ENCODE measurements at regions not wholly inside any gene's neighbourhood (a gene's known extent, or its start where the extent isn't known, plus 50 kb on each side); places are given as distances from the start of the nearest gene placed in this dataset.

DNA sequence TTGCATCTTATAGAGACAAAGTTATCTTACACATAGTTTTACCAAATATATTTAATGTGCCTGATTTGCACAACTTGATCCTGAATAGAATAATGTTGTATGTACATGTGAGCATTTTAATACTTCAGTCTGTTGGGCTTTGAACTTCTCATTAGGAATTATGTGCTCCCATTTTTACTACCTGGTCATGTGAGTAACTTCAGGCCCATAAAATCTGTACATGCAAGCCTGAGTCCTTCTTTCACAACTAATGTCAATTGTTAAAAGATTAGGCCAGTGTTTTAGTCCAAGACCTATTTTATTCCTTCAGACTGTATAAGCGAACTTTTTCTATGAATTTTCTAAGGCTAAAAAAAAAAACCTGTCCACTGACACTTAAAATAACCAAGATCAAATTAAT is 715.4 kb downstream of the CDH8 start:
- H3K27me3 Mint-ChIP-seq (ENCODE audit: insufficient read depth, unreplicated experiment), result peaks cover 12% of the 10 kb centered on the region
- TF ChIP-seq, protein P1, sequence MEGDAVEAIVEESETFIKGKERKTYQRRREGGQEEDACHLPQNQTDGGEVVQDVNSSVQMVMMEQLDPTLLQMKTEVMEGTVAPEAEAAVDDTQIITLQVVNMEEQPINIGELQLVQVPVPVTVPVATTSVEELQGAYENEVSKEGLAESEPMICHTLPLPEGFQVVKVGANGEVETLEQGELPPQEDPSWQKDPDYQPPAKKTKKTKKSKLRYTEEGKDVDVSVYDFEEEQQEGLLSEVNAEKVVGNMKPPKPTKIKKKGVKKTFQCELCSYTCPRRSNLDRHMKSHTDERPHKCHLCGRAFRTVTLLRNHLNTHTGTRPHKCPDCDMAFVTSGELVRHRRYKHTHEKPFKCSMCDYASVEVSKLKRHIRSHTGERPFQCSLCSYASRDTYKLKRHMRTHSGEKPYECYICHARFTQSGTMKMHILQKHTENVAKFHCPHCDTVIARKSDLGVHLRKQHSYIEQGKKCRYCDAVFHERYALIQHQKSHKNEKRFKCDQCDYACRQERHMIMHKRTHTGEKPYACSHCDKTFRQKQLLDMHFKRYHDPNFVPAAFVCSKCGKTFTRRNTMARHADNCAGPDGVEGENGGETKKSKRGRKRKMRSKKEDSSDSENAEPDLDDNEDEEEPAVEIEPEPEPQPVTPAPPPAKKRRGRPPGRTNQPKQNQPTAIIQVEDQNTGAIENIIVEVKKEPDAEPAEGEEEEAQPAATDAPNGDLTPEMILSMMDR (IDR thresholded peaks at IDR 0.05; ENCODE audit: unreplicated experiment), result no peak
- POLR2A ChIA-PET, result no interaction called here
- H3K27ac Mint-ChIP-seq (ENCODE audit: low read depth, unreplicated experiment), result no peak overlapping the region
- no peaks in the 10 kb centered on the region for H3K36me3 Mint-ChIP-seq (ENCODE audit: insufficient read depth, unreplicated experiment)
- peaks cover 5% of the 10 kb centered on the region for H3K4me1 Mint-ChIP-seq (ENCODE audit: insufficient read depth, unreplicated experiment)
- no peak for DNase-seq (ENCODE audit: unreplicated experiment)
- H3K9me3 Mint-ChIP-seq (ENCODE audit: unreplicated experiment), result no peaks in the 10 kb centered on the region
- no TSS peak for BruUV-seq (replicated peaks)
- intact Hi-C loops (cut with micrococcal nuclease), result no loop called here
- H3K4me3 Mint-ChIP-seq (ENCODE audit: unreplicated experiment), result no peak overlapping the region
- CTCF ChIA-PET, result no interaction called here

DNA sequence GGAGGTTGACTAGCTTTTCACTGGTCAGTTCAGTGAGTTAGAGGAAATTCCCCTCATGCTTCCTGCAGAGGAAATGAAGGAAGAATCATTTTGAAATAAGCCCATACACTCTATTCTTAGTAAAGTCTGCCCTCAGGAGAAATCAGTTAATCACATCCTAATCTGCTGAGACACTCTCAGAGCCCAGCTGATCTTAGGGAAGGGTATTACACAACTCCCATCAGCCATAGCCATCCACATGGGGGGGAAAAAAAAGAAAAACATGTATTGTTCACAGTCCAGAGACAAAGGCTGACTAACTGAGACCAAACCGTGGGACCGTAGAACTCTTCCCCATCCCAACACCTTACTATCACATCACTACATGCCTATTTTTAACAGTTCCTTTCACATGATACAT is 722.3 kb downstream of the CDH8 start:
- no peaks in the 10 kb centered on the region for H3K4me1 Mint-ChIP-seq (ENCODE audit: insufficient read depth, unreplicated experiment)
- intact Hi-C loops (cut with micrococcal nuclease), result no loop called here
- TF ChIP-seq, protein P1 (IDR thresholded peaks at IDR 0.05; ENCODE audit: unreplicated experiment), result no peak
- no peak for DNase-seq (ENCODE audit: unreplicated experiment)
- H3K36me3 Mint-ChIP-seq (ENCODE audit: insufficient read depth, unreplicated experiment), result no peaks in the 10 kb centered on the region
- BruUV-seq (replicated peaks), result no TSS peak
- ChIA-PET CTCF (interaction anchor here (0.7 kb wide), 1 partner anchor 771 kb away, joined by 3 read pairs; no protein-coding TSS in a partner anchor), POLR2A (no interaction called here)
- no peaks in the 10 kb centered on the region for H3K9me3 Mint-ChIP-seq (ENCODE audit: unreplicated experiment)
- peaks cover 48% of the 10 kb centered on the region for H3K27me3 Mint-ChIP-seq (ENCODE audit: insufficient read depth, unreplicated experiment)
- H3K27ac Mint-ChIP-seq (ENCODE audit: low read depth, unreplicated experiment), result no peak overlapping the region
- no peak overlapping the region for H3K4me3 Mint-ChIP-seq (ENCODE audit: unreplicated experiment)

DNA sequence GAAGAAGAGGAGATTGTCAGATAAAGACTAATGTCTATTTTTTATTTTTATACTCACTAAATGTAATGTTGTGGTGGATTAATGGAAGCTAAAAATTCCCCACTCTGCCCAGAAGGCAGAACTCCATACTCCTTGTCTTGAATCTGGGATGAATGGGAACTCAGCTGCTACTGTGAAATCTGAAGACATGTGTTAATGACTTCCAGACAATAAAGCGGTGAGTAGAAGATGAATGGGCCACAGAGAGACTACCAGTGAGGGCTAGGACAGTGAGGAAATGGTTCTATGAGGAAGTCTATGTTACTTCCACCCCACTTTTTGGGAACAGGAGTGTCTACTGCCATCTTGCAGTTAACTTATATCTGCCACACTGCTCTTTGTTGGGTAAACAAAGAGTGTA is 726.9 kb downstream of the CDH8 start:
- Mint-ChIP-seq H3K4me3 (ENCODE audit: unreplicated experiment) (no peak overlapping the region), H3K27me3 (ENCODE audit: insufficient read depth, unreplicated experiment) (peaks cover 44% of the 10 kb centered on the region), H3K4me1 (ENCODE audit: insufficient read depth, unreplicated experiment) (peaks cover 7% of the 10 kb centered on the region), H3K27ac (ENCODE audit: low read depth, unreplicated experiment) (no peak overlapping the region), H3K9me3 (ENCODE audit: unreplicated experiment) (no peaks in the 10 kb centered on the region), H3K36me3 (ENCODE audit: insufficient read depth, unreplicated experiment) (no peaks in the 10 kb centered on the region)
- TF ChIP-seq, protein P1 (IDR thresholded peaks at IDR 0.05; ENCODE audit: unreplicated experiment), result no peak
- POLR2A ChIA-PET, result no interaction called here
- no TSS peak for BruUV-seq (replicated peaks)
- intact Hi-C loops (cut with micrococcal nuclease), result no loop called here
- CTCF ChIA-PET, result no interaction called here
- DNase-seq (ENCODE audit: unreplicated experiment), result no peak

DNA sequence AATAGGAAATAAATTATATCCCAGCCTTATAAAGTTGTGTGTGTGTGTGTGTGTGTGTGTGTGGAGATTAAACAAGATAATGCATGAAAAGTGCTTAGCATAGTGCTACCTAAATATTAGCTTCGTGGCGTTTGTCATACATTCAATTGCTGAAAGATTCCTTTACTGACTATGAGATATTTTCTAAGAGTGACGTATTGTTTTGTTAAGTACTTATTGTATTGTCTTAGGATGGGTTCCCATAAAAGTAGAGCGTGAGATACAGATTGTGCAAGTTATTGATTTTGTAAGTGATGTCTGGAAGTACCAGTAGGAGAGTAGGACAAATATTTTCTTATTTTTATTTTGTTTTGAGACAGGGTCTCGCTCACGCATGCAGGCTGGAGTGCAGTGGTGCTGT is 730.0 kb downstream of the CDH8 start:
- Mint-ChIP-seq H3K27me3 (ENCODE audit: insufficient read depth, unreplicated experiment) (peaks cover 33% of the 10 kb centered on the region), H3K36me3 (ENCODE audit: insufficient read depth, unreplicated experiment) (no peaks in the 10 kb centered on the region), H3K4me1 (ENCODE audit: insufficient read depth, unreplicated experiment) (peaks cover 7% of the 10 kb centered on the region), H3K9me3 (ENCODE audit: unreplicated experiment) (no peaks in the 10 kb centered on the region), H3K27ac (ENCODE audit: low read depth, unreplicated experiment) (no peak overlapping the region), H3K4me3 (ENCODE audit: unreplicated experiment) (no peak overlapping the region)
- TF ChIP-seq, protein P1 (IDR thresholded peaks at IDR 0.05; ENCODE audit: unreplicated experiment), result no peak
- ChIA-PET POLR2A (no interaction called here), CTCF (interaction anchor here (0.7 kb wide), 1 partner anchor 199 kb away, joined by 3 read pairs; no protein-coding TSS in a partner anchor)
- BruUV-seq (replicated peaks), result no TSS peak
- intact Hi-C loops (cut with micrococcal nuclease), result no loop called here
- DNase-seq (ENCODE audit: unreplicated experiment), result no peak
